Progenitor cell of endocrine pancreas (in vitro differentiated cells): ENCODE measurements at regions not wholly inside any gene's neighbourhood (a gene's known extent, or its start where the extent isn't known, plus 50 kb on each side); places are given as distances from the start of the nearest gene placed in this dataset.
"Not testable (repeated sequence)": the region's sequence is repeated elsewhere in the genome, so short reads cannot be mapped to it uniquely, and the experiment has no call there.

Source experiments
- DNase-seq: peaks from one replicate; pipeline ENCODE4 v3.0.0; 2021; ENCODE audit warnings: low spot score; ENCODE audit not compliant: unreplicated experiment
- H3K27ac Mint-ChIP-seq: 2 replicates; pipeline ENCODE4 v1.8.0; 2021; ENCODE audit warnings: mild to moderate bottlenecking, moderate library complexity, mixed read lengths
- H3K27me3 Mint-ChIP-seq: 2 replicates; pipeline ENCODE4 v1.8.0; 2021; ENCODE audit warnings: mixed read lengths
- H3K36me3 Mint-ChIP-seq: 2 replicates; pipeline ENCODE4 v1.8.0; 2022; ENCODE audit warnings: mixed read lengths; ENCODE audit not compliant: insufficient read depth
- H3K4me1 Mint-ChIP-seq: 2 replicates; pipeline ENCODE4 v1.8.0; 2021; ENCODE audit warnings: low read depth, mixed read lengths
- H3K4me3 Mint-ChIP-seq: 2 replicates; pipeline ENCODE4 v1.8.0; 2021; ENCODE audit warnings: low read depth, mild to moderate bottlenecking, moderate library complexity, mixed read lengths
- H3K9me3 Mint-ChIP-seq: 2 replicates; pipeline ENCODE4 v1.8.0; 2021; ENCODE audit warnings: low read depth, mixed read lengths
- CTCF ChIP-seq: fragments of 200-600 bp; sonication (generic); IDR thresholded peaks from one replicate; pipeline ENCODE4 v1.5.0; 2021; ENCODE audit warnings: antibody characterized with exemption, mild to moderate bottlenecking; ENCODE audit not compliant: unreplicated experiment

- Mint-ChIP-seq H3K4me3 (no peak overlapping the region), H3K36me3 (peaks cover 3% of the 10 kb centered on the region), H3K4me1 (peaks cover 5% of the 10 kb centered on the region), H3K27me3 (no peaks in the 10 kb centered on the region), H3K9me3 (peaks cover 16% of the 10 kb centered on the region), H3K27ac (no peak overlapping the region)
- DNase-seq, result no peak
- no peak for TF ChIP-seq CTCF
These were observed 63.1 kb upstream of the NREP start for GRCh38 chr5:111820072-111820471.

- H3K27me3 Mint-ChIP-seq, H3K4me1 Mint-ChIP-seq, DNase-seq, H3K27ac Mint-ChIP-seq, H3K36me3 Mint-ChIP-seq, H3K4me3 Mint-ChIP-seq: not testable (repeated sequence)
- H3K9me3 Mint-ChIP-seq, result peaks cover 16% of the 10 kb centered on the region
These were observed 62.0 kb upstream of the NREP start for GRCh38 chr5:111819028-111819427.

- no peak for TF ChIP-seq CTCF
- Mint-ChIP-seq H3K27ac (no peak overlapping the region), H3K4me3 (no peak overlapping the region), H3K36me3 (no peaks in the 10 kb centered on the region), H3K9me3 (peaks cover 5% of the 10 kb centered on the region), H3K4me1 (no peaks in the 10 kb centered on the region), H3K27me3 (no peaks in the 10 kb centered on the region)
- DNase-seq, result no peak
These were observed 56.5 kb upstream of the NREP start for GRCh38 chr5:111813537-111813936.

GRCh38 chr5:111810112-111810511 is 53.1 kb upstream of the NREP start:
- H3K4me1 Mint-ChIP-seq, result no peaks in the 10 kb centered on the region
- no peaks in the 10 kb centered on the region for H3K27me3 Mint-ChIP-seq
- no peaks in the 10 kb centered on the region for H3K9me3 Mint-ChIP-seq
- no peak overlapping the region for H3K4me3 Mint-ChIP-seq
- no peak for TF ChIP-seq CTCF
- no peak for DNase-seq
- no peak overlapping the region for H3K27ac Mint-ChIP-seq
- no peaks in the 10 kb centered on the region for H3K36me3 Mint-ChIP-seq
